SK-N-SH (cell line): ENCODE measurements at regions not wholly inside any gene's neighbourhood (a gene's known extent, or its start where the extent isn't known, plus 50 kb on each side); places are given as distances from the start of the nearest gene placed in this dataset.

Source experiments
- CTCF ChIP-seq: fragments of 200-600 bp; sonication (generic); IDR thresholded peaks from 2 replicates; pipeline ENCODE4 v1.6.1; 2017; ENCODE audit warnings: antibody characterized with exemption, mild to moderate bottlenecking, moderate library complexity
- MAX ChIP-seq: IDR thresholded peaks from 2 replicates; pipeline ENCODE4 v1.4.0; 2012; ENCODE audit warnings: low read depth
- RAD21 ChIP-seq: IDR thresholded peaks from 2 replicates; pipeline ENCODE4 v1.6.1; 2012; ENCODE audit warnings: mild to moderate bottlenecking, low read length
- TEAD4 ChIP-seq: IDR thresholded peaks from 2 replicates; pipeline ENCODE4 v1.4.0; 2012; ENCODE audit warnings: mild to moderate bottlenecking, borderline replicate concordance; ENCODE audit not compliant: insufficient read depth
- USF1 ChIP-seq: IDR thresholded peaks from 2 replicates; pipeline ENCODE4 v1.4.0; 2012; ENCODE audit warnings: low read depth, borderline replicate concordance
- ZBTB33 ChIP-seq: IDR thresholded peaks from 2 replicates; pipeline ENCODE4 v1.4.0; 2012; ENCODE audit warnings: low read depth, borderline replicate concordance

- TF ChIP-seq CTCF (no peak), TEAD4 (no peak), RAD21 (no peak), USF1 (no peak), MAX (no peak), ZBTB33 (no peak)
Measured at GRCh38 chr12:15037091-15037687, 64.3 kb downstream of the PDE6H start.
